ENCODE measurements at regions not wholly inside any gene's neighbourhood (a gene's known extent, or its start where the extent isn't known, plus 50 kb on each side); places are given as distances from the start of the nearest gene placed in this dataset.

DNA sequence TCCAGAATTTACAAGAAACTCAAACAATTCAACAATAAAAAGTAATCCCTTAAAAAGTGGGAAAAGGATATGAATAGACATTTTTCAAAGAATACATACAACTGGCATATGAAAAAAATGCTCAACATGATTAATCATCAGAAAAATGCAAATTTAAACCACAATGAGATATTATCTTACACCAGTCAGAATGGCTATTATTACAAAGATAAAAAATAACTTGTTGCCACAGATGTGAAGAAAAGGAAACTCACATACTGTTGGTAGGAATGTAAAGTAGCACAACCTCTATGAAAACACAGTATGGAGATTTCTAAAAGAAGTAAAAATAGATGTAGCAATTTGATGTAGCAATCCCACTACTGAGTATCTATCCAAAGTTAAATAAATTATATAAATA is 65.1 kb upstream of the DIAPH2 start:
- ChIA-PET CTCF (no interaction called here), POLR2A (ENCODE audit: low non-redundant PET) (no interaction called here)
- H3K27ac ChIP-seq: no peak overlapping the region
- TF ChIP-seq, protein P1, sequence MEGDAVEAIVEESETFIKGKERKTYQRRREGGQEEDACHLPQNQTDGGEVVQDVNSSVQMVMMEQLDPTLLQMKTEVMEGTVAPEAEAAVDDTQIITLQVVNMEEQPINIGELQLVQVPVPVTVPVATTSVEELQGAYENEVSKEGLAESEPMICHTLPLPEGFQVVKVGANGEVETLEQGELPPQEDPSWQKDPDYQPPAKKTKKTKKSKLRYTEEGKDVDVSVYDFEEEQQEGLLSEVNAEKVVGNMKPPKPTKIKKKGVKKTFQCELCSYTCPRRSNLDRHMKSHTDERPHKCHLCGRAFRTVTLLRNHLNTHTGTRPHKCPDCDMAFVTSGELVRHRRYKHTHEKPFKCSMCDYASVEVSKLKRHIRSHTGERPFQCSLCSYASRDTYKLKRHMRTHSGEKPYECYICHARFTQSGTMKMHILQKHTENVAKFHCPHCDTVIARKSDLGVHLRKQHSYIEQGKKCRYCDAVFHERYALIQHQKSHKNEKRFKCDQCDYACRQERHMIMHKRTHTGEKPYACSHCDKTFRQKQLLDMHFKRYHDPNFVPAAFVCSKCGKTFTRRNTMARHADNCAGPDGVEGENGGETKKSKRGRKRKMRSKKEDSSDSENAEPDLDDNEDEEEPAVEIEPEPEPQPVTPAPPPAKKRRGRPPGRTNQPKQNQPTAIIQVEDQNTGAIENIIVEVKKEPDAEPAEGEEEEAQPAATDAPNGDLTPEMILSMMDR (conservative IDR thresholded peaks at IDR 0.05; ENCODE audit: low read depth): no peak
- no peak for DNase-seq (ENCODE audit: low spot score)

DNA sequence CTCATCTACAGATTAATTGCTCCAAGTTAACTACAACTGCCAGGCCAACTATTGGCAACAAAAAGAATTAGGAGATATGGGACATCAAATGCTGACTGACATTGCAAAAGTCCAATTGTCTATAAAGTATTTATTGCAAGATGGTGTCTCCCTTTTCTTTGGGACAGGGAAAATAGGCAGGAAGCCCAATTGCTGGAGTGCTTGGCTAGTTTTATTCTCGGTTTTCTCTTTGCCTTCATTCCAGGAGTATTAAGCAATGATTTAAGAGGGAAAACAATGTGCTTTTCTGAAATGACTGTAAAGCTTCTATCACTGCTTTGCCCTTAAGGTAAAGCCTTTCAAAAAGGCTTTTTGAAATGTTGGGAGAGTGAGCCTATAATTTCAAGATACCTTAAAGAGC is 62.8 kb upstream of the DIAPH2 start:
- ChIA-PET POLR2A (ENCODE audit: low non-redundant PET) (no interaction called here), CTCF (no interaction called here)
- TF ChIP-seq, protein P1 (conservative IDR thresholded peaks at IDR 0.05; ENCODE audit: low read depth): no peak
- DNase-seq (ENCODE audit: low spot score): no peak
- H3K27ac ChIP-seq: no peak overlapping the region
